GDM1 (cell line): ENCODE measurements at regions not wholly inside any gene's neighbourhood (a gene's known extent, or its start where the extent isn't known, plus 50 kb on each side); places are given as distances from the start of the nearest gene placed in this dataset.
A peak's percentile ranks its signal among the peaks of the same experiment; 100 is the strongest.

Experiments
- DNase-seq: peaks from one replicate; lab custom pipeline; 2025; lab: John Stamatoyannopoulos, UW

GRCh38 chr9:108153416-108153815, 663.8 kb upstream of the KLF4 start:
- no peak for DNase-seq

- DNase-seq: no peak
Observed at GRCh38 chr9:108150736-108151586, 661.4 kb upstream of the KLF4 start.

GRCh38 chr9:108149326-108149725, 659.8 kb upstream of the KLF4 start:
- DNase-seq: no peak

- DNase-seq: peak; percentile 58
Observed at GRCh38 chr9:108142504-108143201, 653.1 kb upstream of the KLF4 start.

- DNase-seq: no peak
Observed at GRCh38 chr9:108142142-108142503, 652.6 kb upstream of the KLF4 start.

- no peak for DNase-seq
Observed at GRCh38 chr9:108139900-108140299, 650.3 kb upstream of the KLF4 start.

GRCh38 chr9:108138516-108138915, 648.9 kb upstream of the KLF4 start:
- DNase-seq: no peak

- DNase-seq: no peak
Observed at GRCh38 chr9:108136656-108137055, 647.1 kb upstream of the KLF4 start.

- DNase-seq: no peak
Observed at GRCh38 chr9:108134486-108135128, 645.0 kb upstream of the KLF4 start.

GRCh38 chr9:108133680-108134079, 644.1 kb upstream of the KLF4 start:
- no peak for DNase-seq

GRCh38 chr9:108133101-108133500, 643.5 kb upstream of the KLF4 start:
- DNase-seq: no peak

- DNase-seq: no peak
Observed at GRCh38 chr9:108130905-108131304, 641.3 kb upstream of the KLF4 start.

- no peak for DNase-seq
Observed at GRCh38 chr9:108125625-108126024, 636.1 kb upstream of the KLF4 start.

- no peak for DNase-seq
Observed at GRCh38 chr9:108119530-108120113, 630.1 kb upstream of the KLF4 start.

GRCh38 chr9:108117795-108118194, 628.2 kb upstream of the KLF4 start:
- no peak for DNase-seq

- DNase-seq: no peak
Observed at GRCh38 chr9:108117306-108117705, 627.7 kb upstream of the KLF4 start.

- DNase-seq: no peak
Observed at GRCh38 chr9:108113596-108113995, 624.0 kb upstream of the KLF4 start.

GRCh38 chr9:108109927-108110690, 620.5 kb upstream of the KLF4 start:
- no peak for DNase-seq

- no peak for DNase-seq
Observed at GRCh38 chr9:108108852-108109448, 619.4 kb upstream of the KLF4 start.

- DNase-seq: no peak
Observed at GRCh38 chr9:108108280-108108851, 618.8 kb upstream of the KLF4 start.

GRCh38 chr9:108105885-108106284, 616.3 kb upstream of the KLF4 start:
- no peak for DNase-seq
